Bronchial epithelial cell (primary cell): ENCODE measurements at regions not wholly inside any gene's neighbourhood (a gene's known extent, or its start where the extent isn't known, plus 50 kb on each side); places are given as distances from the start of the nearest gene placed in this dataset.

Experiments
- DNase-seq: peaks from one replicate; pipeline ENCODE4 v3.0.0-alpha.2; 2010; ENCODE audit warnings: low read depth
- FAIRE-seq: peaks from 2 replicates; lab custom pipeline; 2011; peaks lifted over from hg19 to GRCh38; lab: Jason Lieb, UNC
- H3K27me3 ChIP-seq: 2 replicates; pipeline ENCODE4 v1.5.1; 2011; ENCODE audit warnings: low read length; ENCODE audit not compliant: control insufficient read depth, insufficient read depth
- H3K36me3 ChIP-seq: 2 replicates; pipeline ENCODE4 v1.5.1; 2011; ENCODE audit warnings: low read length; ENCODE audit not compliant: control insufficient read depth, insufficient read depth
- H3K4me3 ChIP-seq: 2 replicates; pipeline ENCODE4 v1.5.1; 2011; ENCODE audit warnings: mild to moderate bottlenecking, low read depth, low read length, control low read depth
- TF ChIP-seq, protein P1 (sequence below): IDR thresholded peaks from 2 replicates; pipeline ENCODE4 v1.5.1; 2011; ENCODE audit warnings: mild to moderate bottlenecking, moderate library complexity, low read length, control low read depth, inconsistent platforms; ENCODE audit not compliant: insufficient read depth, severe bottlenecking

DNA sequence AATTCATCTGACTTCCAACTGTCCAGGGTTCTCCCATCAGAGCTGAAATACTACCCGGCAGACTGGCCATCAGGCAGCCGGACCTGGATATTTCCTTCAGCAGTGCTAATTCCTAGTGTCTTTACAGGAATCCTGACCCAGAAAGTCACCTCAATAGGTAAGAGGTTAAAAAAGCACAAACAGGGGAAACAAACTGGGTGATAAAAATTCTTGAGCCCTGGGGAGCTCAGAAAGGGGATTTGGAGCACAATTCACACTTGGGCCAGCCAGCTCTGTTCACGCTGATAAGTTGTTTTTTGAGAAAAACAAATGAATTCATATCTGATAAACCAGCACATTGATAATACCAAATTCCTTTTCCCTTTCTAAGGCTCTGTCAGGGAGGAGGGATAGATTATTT, 104.0 kb downstream of the EDN1 start:
- TF ChIP-seq, protein P1, sequence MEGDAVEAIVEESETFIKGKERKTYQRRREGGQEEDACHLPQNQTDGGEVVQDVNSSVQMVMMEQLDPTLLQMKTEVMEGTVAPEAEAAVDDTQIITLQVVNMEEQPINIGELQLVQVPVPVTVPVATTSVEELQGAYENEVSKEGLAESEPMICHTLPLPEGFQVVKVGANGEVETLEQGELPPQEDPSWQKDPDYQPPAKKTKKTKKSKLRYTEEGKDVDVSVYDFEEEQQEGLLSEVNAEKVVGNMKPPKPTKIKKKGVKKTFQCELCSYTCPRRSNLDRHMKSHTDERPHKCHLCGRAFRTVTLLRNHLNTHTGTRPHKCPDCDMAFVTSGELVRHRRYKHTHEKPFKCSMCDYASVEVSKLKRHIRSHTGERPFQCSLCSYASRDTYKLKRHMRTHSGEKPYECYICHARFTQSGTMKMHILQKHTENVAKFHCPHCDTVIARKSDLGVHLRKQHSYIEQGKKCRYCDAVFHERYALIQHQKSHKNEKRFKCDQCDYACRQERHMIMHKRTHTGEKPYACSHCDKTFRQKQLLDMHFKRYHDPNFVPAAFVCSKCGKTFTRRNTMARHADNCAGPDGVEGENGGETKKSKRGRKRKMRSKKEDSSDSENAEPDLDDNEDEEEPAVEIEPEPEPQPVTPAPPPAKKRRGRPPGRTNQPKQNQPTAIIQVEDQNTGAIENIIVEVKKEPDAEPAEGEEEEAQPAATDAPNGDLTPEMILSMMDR = no peak

DNA sequence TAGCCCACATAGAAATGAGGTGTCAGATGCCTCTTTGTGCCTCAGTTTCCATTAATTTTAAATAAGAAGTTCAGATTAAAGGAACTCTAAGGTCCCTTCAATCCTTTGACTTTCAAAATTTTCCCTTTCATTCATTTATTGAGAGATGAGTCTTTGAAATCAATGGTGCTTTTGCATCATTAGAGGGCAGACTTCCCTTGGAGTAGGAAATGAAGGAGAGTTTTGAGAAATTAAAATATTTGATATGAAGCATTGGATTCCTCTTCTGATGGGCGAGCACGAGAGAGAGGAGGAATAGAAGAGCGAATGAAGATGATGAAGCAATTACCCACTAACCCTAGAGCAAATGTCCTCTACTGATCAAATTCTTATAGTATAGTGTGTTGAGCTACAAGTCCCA, 105.7 kb downstream of the EDN1 start:
- TF ChIP-seq, protein P1 = peak; percentile 15
- no peak for FAIRE-seq
- Histone ChIP-seq H3K4me3 (no peak overlapping the region), H3K36me3 (no peaks in the 10 kb centered on the region), H3K27me3 (no peaks in the 10 kb centered on the region)
- no peak for DNase-seq

More for the DNA sequence above, 104.0 kb downstream of the EDN1 start:
- Histone ChIP-seq H3K27me3 (no peaks in the 10 kb centered on the region), H3K4me3 (no peak overlapping the region), H3K36me3 (no peaks in the 10 kb centered on the region)
- DNase-seq (no peak), FAIRE-seq (no peak)

DNA sequence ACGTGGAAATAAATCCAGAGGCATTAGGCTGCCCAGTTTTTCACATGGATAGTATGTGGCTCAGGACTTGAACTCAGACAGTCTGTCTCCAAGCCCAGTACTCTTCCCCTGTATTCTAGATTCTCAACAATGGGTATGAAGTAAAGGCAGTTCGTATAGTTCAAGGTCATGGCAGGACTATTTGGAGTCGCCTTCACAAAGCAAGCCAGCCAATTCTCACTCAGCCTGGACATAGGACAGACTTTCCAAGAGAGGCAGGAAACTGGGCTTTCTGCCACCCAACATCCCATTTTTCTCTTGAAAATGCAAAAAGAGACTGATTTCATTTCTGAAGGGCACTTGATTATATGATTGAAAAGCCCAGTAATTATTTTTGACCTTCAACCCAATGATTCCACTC, 111.0 kb downstream of the EDN1 start:
- TF ChIP-seq, protein P1 = no peak
- FAIRE-seq = no peak
- Histone ChIP-seq H3K4me3 (no peak overlapping the region), H3K36me3 (no peaks in the 10 kb centered on the region), H3K27me3 (no peaks in the 10 kb centered on the region)
- DNase-seq = no peak

DNA sequence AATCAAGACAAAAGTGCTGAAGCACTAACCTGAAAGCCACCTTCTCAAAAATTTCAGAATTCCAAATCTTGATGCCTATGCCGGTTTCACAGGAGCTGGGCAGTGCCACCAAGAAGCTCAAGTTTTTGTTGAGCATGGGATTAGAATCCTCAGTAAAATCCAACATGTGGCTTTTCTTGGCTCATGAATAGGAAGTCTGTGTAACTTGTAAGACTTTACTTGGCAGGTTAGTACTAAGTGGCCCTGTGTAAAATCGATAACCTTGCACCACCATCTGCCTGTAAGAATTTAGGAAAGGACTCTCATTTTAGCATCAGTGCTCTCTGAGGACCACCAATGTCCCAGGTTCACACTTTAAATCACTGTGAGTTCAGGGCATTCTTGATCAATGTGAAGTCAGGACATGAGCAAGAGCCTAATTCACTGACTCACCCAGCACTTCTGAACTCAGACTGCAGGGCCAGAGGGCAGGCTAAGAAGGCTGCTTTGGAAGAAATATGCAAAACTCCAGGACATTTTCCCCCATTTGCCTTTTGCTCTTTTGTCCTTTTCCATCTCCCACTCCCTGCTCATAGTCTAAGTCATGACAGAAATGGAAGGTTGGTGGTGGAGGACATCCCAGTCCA, 113.2 kb downstream of the EDN1 start:
- FAIRE-seq (no peak), DNase-seq (peak; percentile 79)
- H3K4me3 ChIP-seq = no peak overlapping the region
- H3K36me3 ChIP-seq = no peaks in the 10 kb centered on the region
- TF ChIP-seq, protein P1 = no peak
- H3K27me3 ChIP-seq = no peaks in the 10 kb centered on the region

DNA sequence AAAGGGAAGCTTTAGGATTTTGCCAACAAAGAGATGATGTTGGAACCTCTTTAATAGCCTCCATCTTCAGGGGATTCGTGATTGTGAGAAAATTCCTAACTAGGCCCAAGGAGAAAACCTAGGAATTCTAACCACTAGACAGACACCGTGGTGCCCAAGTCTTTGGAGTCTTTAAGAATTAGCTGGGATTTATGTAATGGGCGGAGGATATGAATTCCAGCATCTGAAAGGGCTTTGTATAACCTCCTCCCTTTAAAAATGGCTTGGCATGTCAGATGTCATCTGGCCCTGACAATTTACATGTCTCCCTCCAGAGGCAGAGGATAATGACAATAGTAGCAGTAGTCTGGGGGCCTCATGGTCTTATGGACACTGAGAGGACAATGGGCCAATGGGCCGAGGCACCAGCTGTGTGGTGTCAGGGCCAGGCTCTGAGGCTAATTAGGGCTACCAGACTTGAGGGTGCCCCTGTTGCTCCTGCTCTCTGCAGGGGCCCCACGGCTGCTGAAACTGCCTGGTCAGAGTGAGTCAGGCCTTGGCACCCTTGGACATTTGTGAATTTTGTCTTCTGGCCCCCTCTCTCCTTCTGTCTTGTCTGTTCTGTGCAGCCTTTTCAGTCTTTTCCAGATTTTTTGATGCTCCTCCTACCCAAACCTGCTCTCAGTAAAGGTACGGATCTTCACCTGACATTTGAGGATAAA, 113.9 kb downstream of the EDN1 start:
- H3K27me3 ChIP-seq = no peaks in the 10 kb centered on the region
- no peak overlapping the region for H3K4me3 ChIP-seq
- no peaks in the 10 kb centered on the region for H3K36me3 ChIP-seq
- TF ChIP-seq, protein P1 = no peak
- DNase-seq (no peak), FAIRE-seq (no peak)
